HCT116 (cell line): ENCODE measurements at regions not wholly inside any gene's neighbourhood (a gene's known extent, or its start where the extent isn't known, plus 50 kb on each side); places are given as distances from the start of the nearest gene placed in this dataset.

Experiments used
- ATAC-seq: fragments of 200-7000 bp; cut with Tn5 transposase; 2 replicates; pipeline ENCODE4 v1.9.1; 2020; ENCODE audit warnings: mild to moderate bottlenecking, moderate library complexity
- BruUV-seq: library from RNA; stranded (reverse); fragments of 400-500 nt; replicated peaks from 2 replicates; lab custom pipeline; 2021; lab: Mats Ljungman, UMichigan
- CTCF ChIA-PET: fragments of 300-600 bp; sonication (Branson Sonifier 250); formaldehyde crosslinking; loops from one replicate; lab custom pipeline; 2021; ENCODE audit warnings: antibody characterized with exemption; lab: Charles Lee
- POLR2A ChIA-PET: fragments of 300-600, 350-600 bp; sonication (Branson Sonifier 250); formaldehyde crosslinking; loops from one replicate; lab custom pipeline; 2021; ENCODE audit warnings: antibody characterized with exemption; lab: Charles Lee
- RAD21 ChIA-PET, 2 experiments: fragments of 300-600 bp; sonication (Branson Sonifier 250); formaldehyde crosslinking; loops; one replicate each; lab custom pipeline; 2023; ENCODE audit warnings: low total read pairs in 2 of 2; ENCODE audit not compliant: uncharacterized antibody in 2 of 2, unreplicated experiment in 2 of 2, low non-redundant PET in 1 of 2; lab: Charles Lee
- DNase-seq: peaks from one replicate; pipeline ENCODE4 v3.0.0-alpha.2; 2010; ENCODE audit warnings: low read depth, low spot score
- H2AFZ ChIP-seq: fragments of 200-600 bp; shearing (Covaris generic), sonication (generic); 2 replicates; pipeline ENCODE4 v1.6.1; 2017; ENCODE audit warnings: low read depth, mixed run types, mixed read lengths, antibody characterized with exemption, low read length; ENCODE audit not compliant: poor library complexity, severe bottlenecking
- H3K27ac ChIP-seq: 2 replicates; pipeline ENCODE4 v1.5.1; 2012; ENCODE audit warnings: low read depth, low read length
- H3K27me3 ChIP-seq: fragments of 200-600 bp; sonication (generic); 2 replicates; pipeline ENCODE4 v1.6.1; 2016; ENCODE audit warnings: mixed run types, low read length, mixed read lengths; ENCODE audit not compliant: insufficient read depth
- H3K36me3 ChIP-seq, 2 experiments: fragments of 200-500 bp in 1 of 2; fragments of 200-600 bp in 1 of 2; sonication (Bioruptor generic) in 1 of 2; sonication (generic) in 1 of 2; 2 replicates each; pipeline versions ENCODE4 v1.5.1 to v1.6.1; 2014 to 2016; ENCODE audit warnings: low read length in 2 of 2, inconsistent platforms in 1 of 2, mixed read lengths in 1 of 2, mixed run types in 1 of 2; ENCODE audit not compliant: insufficient read depth in 2 of 2, control insufficient read depth in 1 of 2
- H3K4me1 ChIP-seq, 2 experiments: fragments of 200-600 bp in 1 of 2; sonication (generic) in 1 of 2; 2 replicates each; pipeline versions ENCODE4 v1.5.1 to v1.6.1; 2012 to 2017; ENCODE audit warnings: low read length in 2 of 2, inconsistent platforms in 1 of 2, mild to moderate bottlenecking in 1 of 2, mixed read lengths in 1 of 2, mixed run types in 1 of 2, moderate library complexity in 1 of 2; ENCODE audit not compliant: insufficient read depth in 2 of 2, control insufficient read depth in 1 of 2
- H3K4me2 ChIP-seq: fragments of 200-600 bp; sonication (generic); 2 replicates; pipeline ENCODE4 v1.6.1; 2017; ENCODE audit warnings: mixed run types, low read length, mixed read lengths
- H3K4me3 ChIP-seq, 2 experiments: fragments of 200-600 bp in 1 of 2; sonication (generic) in 1 of 2; replicated peaks in 1 of 2; 2 replicates each; pipeline ENCODE4 v1.5.1; 2011 to 2016; ENCODE audit warnings: low read length in 2 of 2, control low read depth in 1 of 2, low read depth in 1 of 2, mild to moderate bottlenecking in 1 of 2, mixed read lengths in 1 of 2, mixed run types in 1 of 2
- H3K79me2 ChIP-seq: fragments of 200-600 bp; sonication (generic); 2 replicates; pipeline ENCODE4 v1.6.1; 2017; ENCODE audit warnings: mild to moderate bottlenecking, mixed run types, low read length, moderate library complexity, mixed read lengths; ENCODE audit not compliant: insufficient read depth
- H3K9ac ChIP-seq: fragments of 200-600 bp; sonication (generic); 2 replicates; pipeline ENCODE4 v1.6.1; 2016; ENCODE audit warnings: low read length, mixed read lengths
- H3K9me2 ChIP-seq: fragments of 200-600 bp; sonication (generic), shearing (Covaris generic); 2 replicates; pipeline ENCODE4 v1.6.1; 2017; ENCODE audit warnings: mixed run types, mild to moderate bottlenecking, moderate library complexity; ENCODE audit not compliant: insufficient read depth
- H3K9me3 ChIP-seq, 2 experiments: fragments of 200-500 bp in 1 of 2; fragments of 200-600 bp in 1 of 2; sonication (Bioruptor generic) in 1 of 2; sonication (generic) in 1 of 2; 2 replicates each; pipeline ENCODE4 v1.6.1; 2014 to 2017; ENCODE audit warnings: low read length in 2 of 2, mixed read lengths in 2 of 2, inconsistent platforms in 1 of 2, low read depth in 1 of 2, mild to moderate bottlenecking in 1 of 2, mixed run types in 1 of 2, moderate library complexity in 1 of 2; ENCODE audit not compliant: control insufficient read depth in 1 of 2, insufficient read depth in 1 of 2
- H4K20me1 ChIP-seq: fragments of 200-600 bp; sonication (generic), shearing (Covaris generic); 2 replicates; pipeline ENCODE4 v1.6.1; 2017; ENCODE audit warnings: mixed run types, mild to moderate bottlenecking, moderate library complexity; ENCODE audit not compliant: insufficient read depth
- CBX3 ChIP-seq: IDR thresholded peaks from 2 replicates; pipeline ENCODE4 v1.6.1; 2012; ENCODE audit warnings: low read depth
- CEBPB ChIP-seq: IDR thresholded peaks from 2 replicates; pipeline ENCODE4 v1.6.1; 2012; ENCODE audit warnings: low read depth
- CTCF ChIP-seq, 3 experiments: fragments of 200-600 bp in 1 of 3; sonication (generic) in 1 of 3; IDR thresholded peaks in 2 of 3; conservative IDR thresholded peaks in 1 of 3; 2 replicates each; pipeline ENCODE4 v1.5.1; 2012 to 2017; ENCODE audit warnings: low read depth in 2 of 3, low read length in 2 of 3, antibody characterized with exemption in 1 of 3, borderline replicate concordance in 1 of 3, control low read depth in 1 of 3, mild to moderate bottlenecking in 1 of 3, mixed read lengths in 1 of 3, mixed run types in 1 of 3, moderate library complexity in 1 of 3; ENCODE audit not compliant: insufficient read depth in 1 of 3
- EZH2phosphoT487 ChIP-seq: fragments of 200-600 bp; IDR thresholded peaks from 2 replicates; pipeline ENCODE4 v1.6.1; 2018; ENCODE audit warnings: antibody characterized with exemption, borderline replicate concordance
- JUND ChIP-seq: IDR thresholded peaks from 2 replicates; pipeline ENCODE4 v1.6.1; 2012
- POLR2A ChIP-seq: IDR thresholded peaks from 2 replicates; pipeline ENCODE4 v1.7.0; 2011; ENCODE audit warnings: borderline replicate concordance; ENCODE audit not compliant: insufficient read depth, insufficient read length; ENCODE audit errors: extremely low read depth
- POLR2AphosphoS5 ChIP-seq: IDR thresholded peaks from 2 replicates; pipeline ENCODE4 v1.6.1; 2011; ENCODE audit warnings: mild to moderate bottlenecking, low read depth, low read length, moderate library complexity
- RAD21 ChIP-seq: IDR thresholded peaks from 2 replicates; pipeline ENCODE4 v1.6.1; 2012; ENCODE audit warnings: low read depth, mild to moderate bottlenecking
- SIN3A ChIP-seq: IDR thresholded peaks from 2 replicates; pipeline ENCODE4 v1.6.1; 2012; ENCODE audit warnings: low read depth
- SP1 ChIP-seq: IDR thresholded peaks from 2 replicates; pipeline ENCODE4 v1.6.1; 2012; ENCODE audit warnings: low read depth
- SRF ChIP-seq: IDR thresholded peaks from 2 replicates; pipeline ENCODE4 v1.6.1; 2012; ENCODE audit warnings: low read depth
- TCF7L2 ChIP-seq: IDR thresholded peaks from 2 replicates; pipeline ENCODE4 v1.7.0; 2011; ENCODE audit warnings: borderline replicate concordance, inconsistent platforms; ENCODE audit not compliant: insufficient read depth, insufficient read length; ENCODE audit errors: extremely low read depth
- ZFX ChIP-seq: fragments of 450-650 bp; IDR thresholded peaks from 2 replicates; pipeline ENCODE4 v1.6.1; 2017
- ZNF274 ChIP-seq: fragments of 200-500 bp; sonication (Bioruptor generic); IDR thresholded peaks from 2 replicates; pipeline ENCODE4 v1.6.1; 2014; ENCODE audit warnings: mild to moderate bottlenecking, low read depth, low read length, inconsistent platforms
- intact Hi-C: fragments of 100-400 bp; cut with micrococcal nuclease; formaldehyde crosslinking; loops from 2 replicates; pipeline ENCODE4 v1.10.0; 2022
- TF ChIP-seq, protein P1 (sequence below): IDR thresholded peaks from 2 replicates; pipeline ENCODE4 v1.6.1; 2011; ENCODE audit warnings: mild to moderate bottlenecking, low read length, moderate library complexity; ENCODE audit not compliant: insufficient replicate concordance; ENCODE audit errors: extremely low read depth
- TF ChIP-seq, protein P2 (sequence below): IDR thresholded peaks from 2 replicates; pipeline ENCODE4 v1.6.1; 2012
- TF ChIP-seq, protein P3 (sequence below): IDR thresholded peaks from 2 replicates; pipeline ENCODE4 v1.6.1; 2012

DNA sequence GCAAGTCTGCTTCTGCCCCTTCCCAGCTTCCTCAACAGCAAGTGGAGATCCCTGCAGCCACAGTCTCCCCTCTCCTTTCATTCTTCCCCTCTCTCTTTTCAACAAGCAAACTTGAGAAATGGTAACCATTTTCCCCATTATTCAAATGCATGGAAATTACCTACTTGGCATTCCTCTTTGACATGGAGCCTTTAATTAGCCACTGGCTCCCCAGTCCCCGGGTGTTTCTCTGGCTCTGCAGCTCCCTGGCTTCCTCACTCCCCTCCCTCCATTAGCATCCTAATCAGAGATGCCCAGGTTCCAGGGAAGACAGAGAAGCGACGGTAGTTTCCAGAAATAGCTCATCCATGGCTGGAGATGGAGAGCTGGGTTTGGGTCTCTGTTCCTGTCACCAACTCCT, 116.0 kb downstream of the CCT6B start:
- intact Hi-C loops = no loop called here
- Histone ChIP-seq H3K9me3 (no peaks in the 10 kb centered on the region), H3K4me3 (no peak overlapping the region), H3K9ac (no peak overlapping the region), H3K4me2 (no peak overlapping the region), H3K36me3 (no peaks in the 10 kb centered on the region), H3K9me2 (no peaks in the 10 kb centered on the region), H3K4me1 (no peaks in the 10 kb centered on the region), H4K20me1 (no peaks in the 10 kb centered on the region), H3K27ac (no peak overlapping the region), H3K27me3 (peaks cover 31% of the 10 kb centered on the region; the same call in 1 of the 2 replicates), H2AFZ (no peak overlapping the region), H3K79me2 (no peaks in the 10 kb centered on the region)
- ChIA-PET POLR2A (no interaction called here), RAD21 (no interaction called here), CTCF (no interaction called here)
- no TSS peak for BruUV-seq
- TF ChIP-seq ZFX (no peak), SP1 (no peak), ZNF274 (no peak), CTCF (IDR thresholded peaks at IDR 0.05 in 2 of 3, conservative IDR thresholded peaks at IDR 0.05 in 1 of 3; ENCODE audit: borderline replicate concordance in 1 of 3, insufficient read depth in 1 of 3, low read depth in 2 of 3, low read length in 2 of 3) (no peak), CEBPB (no peak), POLR2A (no peak), SRF (no peak), CBX3 (no peak), RAD21 (no peak), TCF7L2 (no peak), JUND (no peak), POLR2AphosphoS5 (no peak), EZH2phosphoT487 (no peak), SIN3A (no peak)
- TF ChIP-seq, protein P1, sequence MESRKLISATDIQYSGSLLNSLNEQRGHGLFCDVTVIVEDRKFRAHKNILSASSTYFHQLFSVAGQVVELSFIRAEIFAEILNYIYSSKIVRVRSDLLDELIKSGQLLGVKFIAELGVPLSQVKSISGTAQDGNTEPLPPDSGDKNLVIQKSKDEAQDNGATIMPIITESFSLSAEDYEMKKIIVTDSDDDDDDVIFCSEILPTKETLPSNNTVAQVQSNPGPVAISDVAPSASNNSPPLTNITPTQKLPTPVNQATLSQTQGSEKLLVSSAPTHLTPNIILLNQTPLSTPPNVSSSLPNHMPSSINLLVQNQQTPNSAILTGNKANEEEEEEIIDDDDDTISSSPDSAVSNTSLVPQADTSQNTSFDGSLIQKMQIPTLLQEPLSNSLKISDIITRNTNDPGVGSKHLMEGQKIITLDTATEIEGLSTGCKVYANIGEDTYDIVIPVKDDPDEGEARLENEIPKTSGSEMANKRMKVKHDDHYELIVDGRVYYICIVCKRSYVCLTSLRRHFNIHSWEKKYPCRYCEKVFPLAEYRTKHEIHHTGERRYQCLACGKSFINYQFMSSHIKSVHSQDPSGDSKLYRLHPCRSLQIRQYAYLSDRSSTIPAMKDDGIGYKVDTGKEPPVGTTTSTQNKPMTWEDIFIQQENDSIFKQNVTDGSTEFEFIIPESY = no peak
- TF ChIP-seq, protein P2, sequence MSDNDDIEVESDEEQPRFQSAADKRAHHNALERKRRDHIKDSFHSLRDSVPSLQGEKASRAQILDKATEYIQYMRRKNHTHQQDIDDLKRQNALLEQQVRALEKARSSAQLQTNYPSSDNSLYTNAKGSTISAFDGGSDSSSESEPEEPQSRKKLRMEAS = no peak
- TF ChIP-seq, protein P3, sequence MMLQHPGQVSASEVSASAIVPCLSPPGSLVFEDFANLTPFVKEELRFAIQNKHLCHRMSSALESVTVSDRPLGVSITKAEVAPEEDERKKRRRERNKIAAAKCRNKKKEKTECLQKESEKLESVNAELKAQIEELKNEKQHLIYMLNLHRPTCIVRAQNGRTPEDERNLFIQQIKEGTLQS = no peak
- DNase-seq = no peak
- ATAC-seq = no peak
